ENCODE measurements at regions not wholly inside any gene's neighbourhood (a gene's known extent, or its start where the extent isn't known, plus 50 kb on each side); places are given as distances from the start of the nearest gene placed in this dataset.

DNA sequence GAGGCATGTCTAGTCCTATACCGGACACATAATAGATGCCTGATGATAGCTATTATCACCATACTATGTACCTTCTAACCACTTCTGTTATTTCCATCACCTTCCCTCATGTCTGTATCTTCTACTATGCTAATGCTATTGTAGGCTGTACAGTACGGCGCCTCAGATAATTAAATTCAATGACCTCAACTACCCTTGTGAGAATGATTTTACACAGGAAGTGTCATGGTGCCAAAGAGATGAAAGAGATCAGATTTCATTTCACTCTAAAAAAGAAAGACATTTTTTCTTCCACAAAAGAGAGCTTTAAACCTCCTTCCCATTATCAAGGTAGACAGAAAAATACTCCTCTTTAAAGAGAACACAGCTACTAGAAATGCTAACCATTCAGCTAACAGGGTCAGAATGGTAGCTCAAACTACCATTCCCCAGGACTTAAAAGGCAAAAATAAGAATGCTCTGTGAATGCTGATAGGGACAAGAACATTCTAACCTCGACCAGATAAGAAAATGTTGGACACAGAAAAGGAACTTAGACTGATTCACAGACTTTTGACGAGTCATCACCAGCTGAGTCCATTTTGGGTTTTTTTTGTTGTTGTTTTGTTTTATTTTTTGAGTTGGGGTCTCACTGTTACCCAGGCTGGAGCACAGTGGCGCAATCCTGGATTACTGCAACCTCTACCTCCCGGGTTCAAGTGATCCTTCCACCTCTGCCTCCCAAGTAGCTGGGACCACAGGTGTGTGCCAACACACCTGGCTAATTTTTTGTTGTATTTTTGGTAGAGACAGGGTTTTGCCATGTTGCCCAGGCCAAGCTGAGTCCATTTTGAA is 99.2 kb upstream of the RAPGEF2 start:
- Histone ChIP-seq H3K9me3 (no peaks in the 10 kb centered on the region), H3K27ac (no peak overlapping the region), H3K36me3 (no peaks in the 10 kb centered on the region), H3K4me1 (peaks cover 0 to 7% of the 10 kb centered on the region in 2 donors), H3K4me3 (no peak overlapping the region), H3K27me3 (no peaks in the 10 kb centered on the region)
- no peak for DNase-seq
- TF ChIP-seq, protein P1, sequence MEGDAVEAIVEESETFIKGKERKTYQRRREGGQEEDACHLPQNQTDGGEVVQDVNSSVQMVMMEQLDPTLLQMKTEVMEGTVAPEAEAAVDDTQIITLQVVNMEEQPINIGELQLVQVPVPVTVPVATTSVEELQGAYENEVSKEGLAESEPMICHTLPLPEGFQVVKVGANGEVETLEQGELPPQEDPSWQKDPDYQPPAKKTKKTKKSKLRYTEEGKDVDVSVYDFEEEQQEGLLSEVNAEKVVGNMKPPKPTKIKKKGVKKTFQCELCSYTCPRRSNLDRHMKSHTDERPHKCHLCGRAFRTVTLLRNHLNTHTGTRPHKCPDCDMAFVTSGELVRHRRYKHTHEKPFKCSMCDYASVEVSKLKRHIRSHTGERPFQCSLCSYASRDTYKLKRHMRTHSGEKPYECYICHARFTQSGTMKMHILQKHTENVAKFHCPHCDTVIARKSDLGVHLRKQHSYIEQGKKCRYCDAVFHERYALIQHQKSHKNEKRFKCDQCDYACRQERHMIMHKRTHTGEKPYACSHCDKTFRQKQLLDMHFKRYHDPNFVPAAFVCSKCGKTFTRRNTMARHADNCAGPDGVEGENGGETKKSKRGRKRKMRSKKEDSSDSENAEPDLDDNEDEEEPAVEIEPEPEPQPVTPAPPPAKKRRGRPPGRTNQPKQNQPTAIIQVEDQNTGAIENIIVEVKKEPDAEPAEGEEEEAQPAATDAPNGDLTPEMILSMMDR (IDR thresholded peaks at IDR 0.05), result no peak
- ATAC-seq, result no peak
- intact Hi-C loops (cut with DNase I), result no loop called here

DNA sequence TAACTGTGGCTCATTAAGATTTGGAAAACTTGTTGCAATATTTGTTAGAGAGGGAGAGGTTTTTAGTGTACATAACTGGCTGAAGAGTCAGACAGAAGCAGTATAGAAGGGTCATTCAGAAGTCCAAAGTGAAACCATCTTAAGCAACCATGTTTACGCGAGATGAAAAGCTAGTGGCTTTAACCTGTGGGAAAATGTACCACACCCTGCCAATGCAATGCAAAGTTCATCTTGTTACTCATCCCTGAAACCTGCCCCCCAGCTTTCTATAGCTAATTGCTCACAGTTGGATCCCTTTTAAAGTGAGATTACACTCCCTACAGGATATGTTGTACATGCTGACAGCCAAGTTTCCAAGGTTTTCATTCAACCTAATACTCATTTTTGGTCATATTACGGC is 96.7 kb upstream of the RAPGEF2 start:
- DNase-seq, result no peak
- intact Hi-C loops (cut with DNase I), result no loop called here
- peak; percentile 68 for ATAC-seq
- TF ChIP-seq, protein P1 (IDR thresholded peaks at IDR 0.05), result no peak
- H3K4me3 ChIP-seq, result no peak overlapping the region
- H3K27ac ChIP-seq, result peak overlapping the region; percentile 15 to 45
- no peaks in the 10 kb centered on the region for H3K9me3 ChIP-seq
- no peaks in the 10 kb centered on the region for H3K36me3 ChIP-seq
- peaks cover 0 to 15% of the 10 kb centered on the region in 2 donors for H3K4me1 ChIP-seq
- no peaks in the 10 kb centered on the region for H3K27me3 ChIP-seq

DNA sequence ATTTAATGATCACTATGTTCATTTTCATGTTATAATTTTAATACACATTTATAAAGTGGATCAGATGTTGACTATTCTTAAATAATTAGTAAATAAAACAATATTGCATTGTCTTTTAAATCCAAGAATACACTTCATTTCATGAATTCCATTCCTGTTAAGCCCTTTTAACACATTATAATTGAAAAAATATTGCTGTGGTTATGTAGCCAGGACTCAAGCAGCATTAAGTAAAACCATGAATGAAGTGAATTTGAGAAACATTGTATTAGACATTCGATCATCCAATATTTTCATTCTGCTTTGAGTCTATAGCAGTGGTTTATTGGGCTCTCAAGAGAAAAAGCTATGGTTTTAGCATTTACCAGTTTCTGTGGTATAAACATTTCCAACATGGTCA is 94.2 kb upstream of the RAPGEF2 start:
- Histone ChIP-seq H3K4me3 (no peak overlapping the region), H3K36me3 (no peaks in the 10 kb centered on the region), H3K27me3 (no peaks in the 10 kb centered on the region), H3K9me3 (no peaks in the 10 kb centered on the region), H3K27ac (no peak overlapping the region), H3K4me1 (peaks cover 0 to 8% of the 10 kb centered on the region in 2 donors)
- intact Hi-C loops (cut with DNase I), result no loop called here
- no peak for ATAC-seq
- no peak for DNase-seq
- TF ChIP-seq, protein P1 (IDR thresholded peaks at IDR 0.05), result no peak

DNA sequence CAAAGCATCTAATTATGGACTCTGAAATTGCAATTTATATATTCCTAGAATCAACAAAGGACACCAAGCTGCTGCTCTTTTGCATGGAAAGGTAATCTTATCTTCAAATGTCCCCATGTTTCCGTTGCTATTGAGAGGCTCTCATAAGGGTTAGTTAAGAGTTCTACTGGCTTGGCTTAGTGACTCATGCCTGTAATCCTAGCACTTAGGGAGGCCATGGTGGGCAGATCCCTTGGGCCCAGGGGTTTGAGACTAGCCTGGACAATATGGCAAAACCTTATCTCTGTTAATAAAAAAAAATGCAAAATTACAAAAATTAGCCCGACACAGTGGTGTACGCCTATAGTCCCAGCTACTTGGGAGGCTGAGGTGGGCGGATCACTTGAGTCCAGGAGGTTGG is 93.4 kb upstream of the RAPGEF2 start:
- intact Hi-C loops (cut with DNase I), result no loop called here
- Histone ChIP-seq H3K27ac (peak overlapping the region; percentile 57 to 73), H3K27me3 (no peaks in the 10 kb centered on the region)

DNA sequence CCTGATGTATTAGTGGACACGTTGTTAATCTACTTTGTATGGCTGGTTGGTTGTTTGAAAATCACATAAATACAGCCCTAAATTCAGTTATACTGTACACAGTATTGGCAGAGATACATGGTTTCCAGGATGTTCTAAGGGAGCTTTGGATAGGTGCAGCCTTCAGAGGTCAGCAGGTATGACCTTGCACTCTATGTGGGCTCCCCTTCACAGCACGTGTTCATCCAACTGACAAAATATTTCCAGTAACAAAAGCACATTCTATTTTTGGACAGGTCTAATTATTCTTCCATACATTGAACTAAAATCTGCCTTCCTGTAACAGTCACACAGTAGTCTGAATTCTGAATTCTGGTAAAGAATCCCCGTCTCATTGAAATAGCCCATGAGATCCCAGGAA is 92.8 kb upstream of the RAPGEF2 start:
- DNase-seq, result no peak
- H3K27me3 ChIP-seq, result no peaks in the 10 kb centered on the region
- H3K4me3 ChIP-seq, result no peak overlapping the region
- no peaks in the 10 kb centered on the region for H3K36me3 ChIP-seq
- H3K27ac ChIP-seq, result peak overlapping the region; percentile 57 to 73
- TF ChIP-seq, protein P1 (IDR thresholded peaks at IDR 0.05), result no peak
- H3K4me1 ChIP-seq, result peaks cover 0 to 8% of the 10 kb centered on the region in 2 donors
- intact Hi-C loops (cut with DNase I), result no loop called here
- no peaks in the 10 kb centered on the region for H3K9me3 ChIP-seq
- ATAC-seq, result peak; percentile 8

More for the DNA sequence above, 93.4 kb upstream of the RAPGEF2 start:
- H3K36me3 ChIP-seq, result no peaks in the 10 kb centered on the region
- no peak for DNase-seq
- H3K4me1 ChIP-seq, result peaks cover 0 to 8% of the 10 kb centered on the region in 2 donors
- H3K4me3 ChIP-seq, result no peak overlapping the region
- no peaks in the 10 kb centered on the region for H3K9me3 ChIP-seq
- TF ChIP-seq, protein P1 (IDR thresholded peaks at IDR 0.05), result no peak
- ATAC-seq, result peak; percentile 78
